K562 (cell line): ENCODE measurements at regions not wholly inside any gene's neighbourhood (a gene's known extent, or its start where the extent isn't known, plus 50 kb on each side); places are given as distances from the start of the nearest gene placed in this dataset.

Experiments used
- ATAC-seq: fragments of 200-7000 bp; cut with Tn5 transposase; 3 replicates; pipeline ENCODE4 v1.9.1; 2020; ENCODE audit warnings: moderate library complexity
- BruUV-seq: library from RNA; stranded (reverse); fragments of 400-500 nt; replicated peaks from 2 replicates; lab custom pipeline; 2021; lab: Mats Ljungman, UMichigan
- CTCF ChIA-PET: fragments of 300-600 bp; formaldehyde crosslinking; extraction: SDS; loops from one replicate; lab custom pipeline; 2021; ENCODE audit warnings: low intra/inter-chr PET ratio; lab: Yijun Ruan, JAX
- POLR2A ChIA-PET: fragments of 300-600, 350-650 bp; sonication (Branson Sonifier 250); formaldehyde crosslinking; extraction: SDS; loops from one replicate; lab custom pipeline; 2021; ENCODE audit warnings: antibody characterized with exemption, inconsistent platforms; lab: Yijun Ruan, JAX
- DNase-seq, 4 experiments: peaks; one replicate each; pipeline versions ENCODE4 v3.0.0 to v3.0.0-alpha.2; 2011 to 2018; ENCODE audit warnings: low spot score in 3 of 4, mixed read lengths in 3 of 4; ENCODE audit errors: extremely low read depth in 1 of 4
- FAIRE-seq: peaks from 2 replicates; lab custom pipeline; 2011; peaks lifted over from hg19 to GRCh38; lab: Jason Lieb, UNC
- H2AFZ ChIP-seq: 2 replicates; pipeline ENCODE4 v1.6.0; 2011; ENCODE audit warnings: low read depth, low read length, control low read depth, inconsistent platforms
- H3K27ac ChIP-seq: fragments of 200-600 bp; 3 replicates; pipeline ENCODE4 v1.8.0; 2011; ENCODE audit warnings: low read depth, mild to moderate bottlenecking, control low read depth, inconsistent platforms, low read length, moderate library complexity, mixed read lengths; ENCODE audit errors: extremely low read depth
- H3K27me3 ChIP-seq, 2 experiments: fragments of 300-600 bp in 1 of 2; 2 replicates in 1 of 2; 3 replicates in 1 of 2; pipeline versions ENCODE4 v1.6.0 to v1.8.0; 2011; ENCODE audit warnings: inconsistent platforms in 2 of 2, low read length in 2 of 2, mild to moderate bottlenecking in 1 of 2, mixed read lengths in 1 of 2, moderate library complexity in 1 of 2; ENCODE audit not compliant: control insufficient read depth in 2 of 2, insufficient read depth in 2 of 2
- H3K36me3 ChIP-seq: fragments of 300-600 bp; 3 replicates; pipeline ENCODE4 v1.8.0; 2011; ENCODE audit warnings: mild to moderate bottlenecking, low read length, inconsistent platforms; ENCODE audit not compliant: control insufficient read depth, insufficient read depth
- H3K4me1 ChIP-seq, 2 experiments: fragments of 200-600 bp in 1 of 2; replicated peaks in 1 of 2; 2 replicates in 1 of 2; 3 replicates in 1 of 2; pipeline versions ENCODE4 v1.5.1 to v1.8.0; 2011; ENCODE audit warnings: inconsistent platforms in 2 of 2, low read length in 2 of 2, mild to moderate bottlenecking in 1 of 2, mixed read lengths in 1 of 2, moderate library complexity in 1 of 2; ENCODE audit not compliant: control insufficient read depth in 2 of 2, insufficient read depth in 2 of 2
- H3K4me2 ChIP-seq: 2 replicates; pipeline ENCODE4 v1.6.1; 2011; ENCODE audit warnings: low read length, control low read depth, inconsistent platforms, mixed read lengths; ENCODE audit not compliant: insufficient read depth
- H3K4me3 ChIP-seq: fragments of 200-600 bp; sonication (generic), shearing (Covaris generic); 2 replicates; pipeline ENCODE4 v1.5.1; 2016; ENCODE audit warnings: control low read depth, inconsistent platforms
- H3K79me2 ChIP-seq: fragments of 200-600 bp; 3 replicates; pipeline ENCODE4 v1.8.0; 2011; ENCODE audit warnings: low read length, inconsistent platforms; ENCODE audit not compliant: control insufficient read depth, insufficient read depth
- H3K9ac ChIP-seq, 2 experiments: 2 replicates each; pipeline versions ENCODE4 v1.6.0 to v1.6.1; 2011; ENCODE audit warnings: low read depth in 2 of 2, low read length in 2 of 2, control low read depth in 1 of 2, inconsistent platforms in 1 of 2, mild to moderate bottlenecking in 1 of 2, mixed read lengths in 1 of 2; ENCODE audit not compliant: insufficient read depth in 1 of 2
- H3K9me1 ChIP-seq: one replicate; pipeline ENCODE4 v1.6.0; 2011; ENCODE audit warnings: inconsistent platforms, mild to moderate bottlenecking, low read length, moderate library complexity; ENCODE audit not compliant: control insufficient read depth, insufficient read depth
- H3K9me3 ChIP-seq: replicated peaks from 2 replicates; pipeline ENCODE4 v1.5.1; 2011; ENCODE audit warnings: low read depth, low read length, inconsistent platforms; ENCODE audit not compliant: control insufficient read depth, insufficient read depth
- H4K20me1 ChIP-seq: replicated peaks from 2 replicates; pipeline ENCODE4 v1.6.1; 2011; ENCODE audit warnings: low read length, inconsistent platforms, mixed read lengths; ENCODE audit not compliant: control insufficient read depth, insufficient read depth
- GATAD2B ChIP-seq: fragments of 450-650 bp; IDR thresholded peaks from 2 replicates; pipeline ENCODE4 v1.6.1; 2017; ENCODE audit warnings: mild to moderate bottlenecking, borderline replicate concordance
- GTF3C2 ChIP-seq: IDR thresholded peaks from 3 replicates; pipeline ENCODE4 v1.6.1; 2011; ENCODE audit warnings: borderline replicate concordance, mild to moderate bottlenecking, moderate library complexity; ENCODE audit not compliant: insufficient read length; ENCODE audit errors: extremely low read depth
- JUNB ChIP-seq: fragments of 450-650 bp; formaldehyde crosslinking; conservative IDR thresholded peaks from 2 replicates; pipeline ENCODE4 v1.4.0; 2020; ENCODE audit warnings: mild to moderate bottlenecking
- KAT2B ChIP-seq: IDR thresholded peaks from one replicate; pipeline ENCODE4 v1.6.1; 2012; ENCODE audit warnings: low read depth, mild to moderate bottlenecking, control low read depth, inconsistent platforms, low read length, moderate library complexity
- POU5F1 ChIP-seq: fragments of 150-350 bp; IDR thresholded peaks from 2 replicates; pipeline ENCODE4 v1.6.1; 2014; ENCODE audit warnings: borderline replicate concordance, low read length, low read depth, mild to moderate bottlenecking; ENCODE audit not compliant: partially characterized antibody
- TCF7L2 ChIP-seq: fragments of 150-350 bp; IDR thresholded peaks from 2 replicates; pipeline ENCODE4 v1.6.1; 2016; ENCODE audit warnings: low read depth, mild to moderate bottlenecking, low read length, moderate library complexity
- ZNF354B ChIP-seq: fragments of 250-450 bp; sonication (Bioruptor Pico); IDR thresholded peaks from 2 replicates; pipeline ENCODE4 v1.4.0; 2020
- WGBS: fragments of 100-300 bp; shearing (Covaris generic); methylation state at CpG from one replicate; pipeline ENCODE4 v1.1.6; 2016; ENCODE audit warnings: low coverage, mixed read lengths; ENCODE audit not compliant: insufficient coverage; ENCODE audit errors: missing lambda C conversion rate; 5-methylcytosine and 5-hydroxymethylcytosine counted together
- in situ Hi-C: fragments of 300-500 bp; cut with MboI; formaldehyde crosslinking; loops from 4 replicates; pipeline ENCODE4 v1.15.0; 2018; ENCODE audit warnings: inconsistent platforms, mixed read lengths
- intact Hi-C: fragments of 100-400 bp; cut with micrococcal nuclease; formaldehyde crosslinking; loops from 2 replicates; pipeline ENCODE4 v1.14.2; 2022
- TF ChIP-seq, protein P1 (sequence below): fragments of 250-450 bp; sonication (Bioruptor Pico); IDR thresholded peaks from 2 replicates; pipeline ENCODE4 v1.8.0; 2021; ENCODE audit warnings: mild to moderate bottlenecking, moderate library complexity

- Histone ChIP-seq H3K36me3 (no peaks in the 10 kb centered on the region), H3K9me1 (no peaks in the 10 kb centered on the region), H3K27ac (no peak overlapping the region), H2AFZ (no peak overlapping the region), H3K27me3 (peaks cover 0 to 6% of the 10 kb centered on the region in 2 experiments; a peak in 2 of 5 replicates), H3K9me3 (no peaks in the 10 kb centered on the region), H4K20me1 (no peaks in the 10 kb centered on the region), H3K4me1 (no peaks in the 10 kb centered on the region), H3K4me2 (no peak overlapping the region), H3K79me2 (no peaks in the 10 kb centered on the region), H3K9ac (no peak overlapping the region), H3K4me3 (no peak overlapping the region)
- ChIA-PET CTCF (interaction anchor here (0.5 kb wide), 1 partner anchor 23 kb away, joined by 3 read pairs; no protein-coding TSS in a partner anchor), POLR2A (no interaction called here)
- ATAC-seq: no peak
- TF ChIP-seq POU5F1 (no peak), JUNB (CRISPR knock-in tag) (no peak), GATAD2B (no peak), ZNF354B (CRISPR knock-in tag) (no peak), KAT2B (no peak), GTF3C2 (no peak), TCF7L2 (no peak)
- TF ChIP-seq, protein P1, sequence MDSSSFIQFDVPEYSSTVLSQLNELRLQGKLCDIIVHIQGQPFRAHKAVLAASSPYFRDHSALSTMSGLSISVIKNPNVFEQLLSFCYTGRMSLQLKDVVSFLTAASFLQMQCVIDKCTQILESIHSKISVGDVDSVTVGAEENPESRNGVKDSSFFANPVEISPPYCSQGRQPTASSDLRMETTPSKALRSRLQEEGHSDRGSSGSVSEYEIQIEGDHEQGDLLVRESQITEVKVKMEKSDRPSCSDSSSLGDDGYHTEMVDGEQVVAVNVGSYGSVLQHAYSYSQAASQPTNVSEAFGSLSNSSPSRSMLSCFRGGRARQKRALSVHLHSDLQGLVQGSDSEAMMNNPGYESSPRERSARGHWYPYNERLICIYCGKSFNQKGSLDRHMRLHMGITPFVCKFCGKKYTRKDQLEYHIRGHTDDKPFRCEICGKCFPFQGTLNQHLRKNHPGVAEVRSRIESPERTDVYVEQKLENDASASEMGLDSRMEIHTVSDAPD: no peak
- 0% methylated on average over 3 of the region's 5 CpGs for WGBS
- no peak for DNase-seq
- intact Hi-C loops: no loop called here
- in situ Hi-C loops: no loop called here
- FAIRE-seq: no peak
- BruUV-seq: no TSS peak
These were observed 59.7 kb downstream of the KCTD12 start for GRCh38 chr13:76826527-76826926.
